MM.1S (cell line): ENCODE measurements at regions not wholly inside any gene's neighbourhood (a gene's known extent, or its start where the extent isn't known, plus 50 kb on each side); places are given as distances from the start of the nearest gene placed in this dataset.

Source experiments
- DNase-seq: peaks from one replicate; pipeline ENCODE4 v3.0.0-alpha.2; 2015
- H2AFZ ChIP-seq: fragments of 300-600 bp; sonication (generic); 2 replicates; pipeline ENCODE4 v1.6.0; 2016; ENCODE audit warnings: antibody characterized with exemption, low read length
- H3F3A ChIP-seq: fragments of 300-600 bp; sonication (generic); 2 replicates; pipeline ENCODE4 v1.6.1; 2016; ENCODE audit warnings: mild to moderate bottlenecking, antibody characterized with exemption, low read length, moderate library complexity, mixed read lengths; ENCODE audit not compliant: insufficient read depth
- H3K27ac ChIP-seq: fragments of 300-600 bp; sonication (generic); 2 replicates; pipeline ENCODE4 v1.5.1; 2016; ENCODE audit warnings: mild to moderate bottlenecking, low read length
- H3K27me3 ChIP-seq: fragments of 300-600 bp; sonication (generic); replicated peaks from 2 replicates; pipeline ENCODE4 v1.6.0; 2016; ENCODE audit warnings: low read length; ENCODE audit not compliant: insufficient read depth
- H3K36me3 ChIP-seq: fragments of 300-600 bp; sonication (generic); replicated peaks from 2 replicates; pipeline ENCODE4 v1.6.1; 2016; ENCODE audit warnings: mild to moderate bottlenecking, low read length, mixed read lengths; ENCODE audit not compliant: insufficient read depth
- H3K4me1 ChIP-seq: fragments of 300-600 bp; sonication (generic); 2 replicates; pipeline ENCODE4 v1.6.1; 2016; ENCODE audit warnings: low read length, mixed read lengths
- H3K4me2 ChIP-seq: fragments of 300-600 bp; sonication (generic); 2 replicates; pipeline ENCODE4 v1.6.0; 2016; ENCODE audit warnings: low read depth, low read length
- H3K4me3 ChIP-seq: fragments of 300-600 bp; sonication (generic); 2 replicates; pipeline ENCODE4 v1.5.1; 2016; ENCODE audit warnings: low read length, mixed read lengths
- H3K79me2 ChIP-seq: fragments of 300-600 bp; sonication (generic); 2 replicates; pipeline ENCODE4 v1.6.1; 2016; ENCODE audit warnings: mixed run types, low read length, mixed read lengths
- H3K9ac ChIP-seq: fragments of 300-600 bp; sonication (generic); 2 replicates; pipeline ENCODE4 v1.6.1; 2016; ENCODE audit warnings: low read length, mixed read lengths
- H3K9me2 ChIP-seq: fragments of 300-600 bp; sonication (generic); replicated peaks from 2 replicates; pipeline ENCODE4 v1.6.1; 2016; ENCODE audit warnings: mild to moderate bottlenecking, low read length, mixed read lengths; ENCODE audit not compliant: insufficient read depth
- H3K9me3 ChIP-seq: fragments of 300-600 bp; sonication (generic); replicated peaks from 2 replicates; pipeline ENCODE4 v1.6.1; 2016; ENCODE audit warnings: mild to moderate bottlenecking, low read length, mixed read lengths; ENCODE audit not compliant: insufficient read depth
- H4K20me1 ChIP-seq: fragments of 300-600 bp; sonication (generic); 2 replicates; pipeline ENCODE4 v1.6.1; 2016; ENCODE audit warnings: mild to moderate bottlenecking, low read length, moderate library complexity, mixed read lengths; ENCODE audit not compliant: insufficient read depth
- CTCF ChIP-seq: fragments of 300-600 bp; sonication (generic); IDR thresholded peaks from 2 replicates; pipeline ENCODE4 v1.5.1; 2016; ENCODE audit warnings: antibody characterized with exemption, low read length, mixed read lengths
- EZH2 ChIP-seq: fragments of 300-600 bp; sonication (generic); optimal IDR thresholded peaks from 2 replicates; pipeline ENCODE3; 2017; ENCODE audit warnings: low read depth, mild to moderate bottlenecking, antibody characterized with exemption, low read length, mixed read lengths
- EZH2phosphoT487 ChIP-seq: fragments of 300-600 bp; sonication (generic); IDR thresholded peaks from 2 replicates; pipeline ENCODE4 v1.6.1; 2018; ENCODE audit warnings: antibody characterized with exemption, low read length

GRCh38 chr9:96045811-96046210 lies 170.3 kb downstream of the ERCC6L2 start:
- Histone ChIP-seq H3F3A (no peaks in the 10 kb centered on the region), H3K27me3 (no peaks in the 10 kb centered on the region), H3K4me1 (no peaks in the 10 kb centered on the region), H3K9me2 (no peaks in the 10 kb centered on the region), H3K27ac (no peak overlapping the region), H4K20me1 (no peaks in the 10 kb centered on the region), H3K4me2 (no peak overlapping the region), H3K9ac (no peak overlapping the region), H3K36me3 (no peaks in the 10 kb centered on the region), H3K4me3 (no peak overlapping the region), H2AFZ (no peak overlapping the region), H3K9me3 (no peaks in the 10 kb centered on the region), H3K79me2 (no peaks in the 10 kb centered on the region)
- DNase-seq: no peak
- TF ChIP-seq CTCF: no peak
- TF ChIP-seq EZH2: no peak

- Histone ChIP-seq H3K36me3 (no peaks in the 10 kb centered on the region), H3K9me3 (no peaks in the 10 kb centered on the region), H3K4me1 (no peaks in the 10 kb centered on the region), H3K4me2 (no peak overlapping the region), H4K20me1 (no peaks in the 10 kb centered on the region), H3K9ac (no peak overlapping the region), H3K79me2 (no peaks in the 10 kb centered on the region), H3K4me3 (no peak overlapping the region), H3F3A (no peaks in the 10 kb centered on the region), H2AFZ (no peak overlapping the region), H3K27me3 (no peaks in the 10 kb centered on the region), H3K27ac (no peak overlapping the region), H3K9me2 (no peaks in the 10 kb centered on the region)
- no peak for DNase-seq
- no peak for TF ChIP-seq EZH2phosphoT487
- no peak for TF ChIP-seq CTCF
- no peak for TF ChIP-seq EZH2
These were observed 168.9 kb downstream of the ERCC6L2 start for GRCh38 chr9:96044401-96044800.

DNA sequence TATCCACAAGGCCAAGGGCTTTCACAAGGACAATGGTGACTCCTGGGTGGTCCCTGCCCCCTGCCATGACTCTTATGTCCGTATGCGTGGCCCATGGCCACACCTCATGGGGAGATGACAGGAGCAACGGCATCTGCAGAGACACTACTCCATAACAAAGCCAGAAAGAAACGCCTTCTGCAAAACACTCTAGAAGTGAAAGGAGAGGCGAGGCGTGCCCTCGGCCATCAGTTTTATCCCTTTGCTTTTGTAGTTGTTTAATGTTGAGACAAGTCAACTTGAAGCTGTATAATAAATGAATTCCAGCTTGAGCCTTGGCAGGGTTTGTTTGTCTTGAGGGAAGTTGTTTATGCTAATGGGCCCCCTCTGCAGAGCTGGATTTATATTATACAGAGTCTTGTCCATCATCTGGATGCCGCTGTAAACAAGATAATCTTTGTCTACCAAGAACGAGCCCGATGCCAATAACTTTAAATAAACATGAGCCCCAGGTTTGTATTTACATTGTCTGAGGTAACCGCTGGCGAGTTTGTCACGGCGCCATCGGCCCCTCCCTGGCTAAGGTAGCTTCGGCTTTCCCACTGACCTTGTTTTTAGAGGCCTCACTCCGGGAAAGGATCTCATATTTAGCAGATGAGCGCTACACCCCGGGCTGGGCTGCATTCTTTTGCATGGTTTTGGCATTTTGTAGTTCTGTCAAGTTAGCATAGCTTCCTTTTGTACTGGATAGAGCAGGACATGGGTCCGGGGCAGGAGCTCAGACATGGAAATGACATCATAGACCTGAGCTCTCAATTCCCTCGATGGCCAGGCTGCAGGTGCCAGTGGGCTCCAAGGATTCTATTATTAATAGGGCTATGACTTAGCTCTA lies 165.3 kb downstream of the ERCC6L2 start:
- Histone ChIP-seq H3K9me3 (no peaks in the 10 kb centered on the region), H3K4me2 (no peak overlapping the region), H3K4me3 (no peak overlapping the region), H3K9me2 (no peaks in the 10 kb centered on the region), H3K79me2 (no peaks in the 10 kb centered on the region), H3K36me3 (no peaks in the 10 kb centered on the region), H2AFZ (no peak overlapping the region), H3K27ac (no peak overlapping the region), H3K27me3 (no peaks in the 10 kb centered on the region), H4K20me1 (no peaks in the 10 kb centered on the region), H3F3A (no peaks in the 10 kb centered on the region), H3K4me1 (no peaks in the 10 kb centered on the region), H3K9ac (no peak overlapping the region)
- DNase-seq: no peak
- TF ChIP-seq CTCF (no peak), EZH2 (no peak), EZH2phosphoT487 (no peak)
